Colonic mucosa (tissue), 4 donors: ENCODE measurements at regions not wholly inside any gene's neighbourhood (a gene's known extent, or its start where the extent isn't known, plus 50 kb on each side); places are given as distances from the start of the nearest gene placed in this dataset.

Source experiments
- DNase-seq: peaks from one replicate; pipeline ENCODE4 v3.0.0-alpha.2; 2020
- H3K27ac ChIP-seq: fragments of 200-600 bp; one replicate; pipeline ENCODE4 v1.8.0; 2021
- H3K27me3 ChIP-seq: fragments of 200-600 bp; one replicate; pipeline ENCODE4 v1.8.0; 2021
- H3K36me3 ChIP-seq: fragments of 200-600 bp; one replicate; pipeline ENCODE4 v1.8.0; 2021
- H3K4me1 ChIP-seq: fragments of 200-600 bp; one replicate; pipeline ENCODE4 v1.8.0; 2021; ENCODE audit warnings: mild to moderate bottlenecking
- H3K4me3 ChIP-seq: fragments of 200-600 bp; one replicate; pipeline ENCODE4 v1.8.0; 2021
- H3K9ac ChIP-seq, 2 donors: one replicate each; pipeline ENCODE4 v1.7.0; 2013; ENCODE audit warnings: control low read depth in 2 of 2, low read depth in 2 of 2, low read length in 2 of 2
- H3K9me3 ChIP-seq: fragments of 200-600 bp; one replicate; pipeline ENCODE4 v1.8.0; 2021
- intact Hi-C: fragments of 100-400 bp; cut with DNase I; formaldehyde crosslinking; loops from one replicate; pipeline ENCODE4 v1.14.1; 2022
- TF ChIP-seq, protein P1 (sequence below): fragments of 200-600 bp; IDR thresholded peaks from one replicate; pipeline ENCODE4 v1.8.0; 2022; ENCODE audit warnings: antibody characterized with exemption, mild to moderate bottlenecking
- donor health status: healthy.
- donor health status: DM: no; HTN: no; CAD: no.
- donor health status: DM: no; HTN: no; CAD: no.

DNA sequence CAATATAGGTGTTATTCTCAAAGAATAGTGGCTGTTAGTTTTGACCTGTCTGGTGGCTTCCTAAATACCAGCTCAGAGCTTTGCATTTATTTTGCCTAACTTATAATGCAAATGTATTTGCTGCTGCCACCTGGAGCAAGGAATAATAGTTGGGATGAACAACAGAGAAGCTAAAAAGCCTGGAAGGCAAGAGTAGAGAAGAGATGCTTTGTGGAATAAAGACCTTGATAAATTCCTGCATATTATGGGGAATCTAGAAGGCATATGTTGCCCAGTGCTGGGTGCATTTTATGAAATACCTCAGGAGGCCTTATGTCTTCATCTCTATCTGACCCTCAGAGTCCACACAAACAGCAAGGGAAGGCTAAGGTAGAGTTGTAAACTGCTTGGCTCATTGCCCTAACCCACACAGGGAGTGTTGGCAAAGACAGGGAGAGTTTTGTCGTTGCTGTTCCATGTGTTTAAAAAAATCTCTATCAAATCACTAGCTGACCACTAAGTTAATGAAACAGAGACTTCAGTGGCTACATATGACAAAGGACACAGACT lies 53.7 kb upstream of the SCAF11 start:
- Histone ChIP-seq H3K4me3 (no peak overlapping the region), H3K4me1 (no peaks in the 10 kb centered on the region), H3K9ac (no peak overlapping the region), H3K27ac (no peak overlapping the region), H3K27me3 (no peaks in the 10 kb centered on the region), H3K36me3 (no peaks in the 10 kb centered on the region), H3K9me3 (no peaks in the 10 kb centered on the region)
- intact Hi-C loops = no loop called here
- TF ChIP-seq, protein P1, sequence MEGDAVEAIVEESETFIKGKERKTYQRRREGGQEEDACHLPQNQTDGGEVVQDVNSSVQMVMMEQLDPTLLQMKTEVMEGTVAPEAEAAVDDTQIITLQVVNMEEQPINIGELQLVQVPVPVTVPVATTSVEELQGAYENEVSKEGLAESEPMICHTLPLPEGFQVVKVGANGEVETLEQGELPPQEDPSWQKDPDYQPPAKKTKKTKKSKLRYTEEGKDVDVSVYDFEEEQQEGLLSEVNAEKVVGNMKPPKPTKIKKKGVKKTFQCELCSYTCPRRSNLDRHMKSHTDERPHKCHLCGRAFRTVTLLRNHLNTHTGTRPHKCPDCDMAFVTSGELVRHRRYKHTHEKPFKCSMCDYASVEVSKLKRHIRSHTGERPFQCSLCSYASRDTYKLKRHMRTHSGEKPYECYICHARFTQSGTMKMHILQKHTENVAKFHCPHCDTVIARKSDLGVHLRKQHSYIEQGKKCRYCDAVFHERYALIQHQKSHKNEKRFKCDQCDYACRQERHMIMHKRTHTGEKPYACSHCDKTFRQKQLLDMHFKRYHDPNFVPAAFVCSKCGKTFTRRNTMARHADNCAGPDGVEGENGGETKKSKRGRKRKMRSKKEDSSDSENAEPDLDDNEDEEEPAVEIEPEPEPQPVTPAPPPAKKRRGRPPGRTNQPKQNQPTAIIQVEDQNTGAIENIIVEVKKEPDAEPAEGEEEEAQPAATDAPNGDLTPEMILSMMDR = no peak
- no peak for DNase-seq
